K562 (cell line): ENCODE measurements at regions not wholly inside any gene's neighbourhood (a gene's known extent, or its start where the extent isn't known, plus 50 kb on each side); places are given as distances from the start of the nearest gene placed in this dataset.
A peak's percentile ranks its signal among the peaks of the same experiment; 100 is the strongest.

Experiments
- CEBPG ChIP-seq, 3 experiments: fragments of 200-800 bp in 1 of 3; sonication (Bioruptor generic) in 1 of 3; sonication (generic) in 1 of 3; formaldehyde crosslinking in 1 of 3; IDR thresholded peaks in 2 of 3; conservative IDR thresholded peaks in 1 of 3; 2 replicates each; pipeline versions ENCODE4 v1.6.1 to v1.8.0; 2016 to 2022; ENCODE audit warnings: missing compliant biosample characterization in 2 of 3, missing genetic modification characterization in 2 of 3, mild to moderate bottlenecking in 1 of 3, missing genetic modification reagents in 1 of 3
- CREBBP ChIP-seq: IDR thresholded peaks from one replicate; pipeline ENCODE4 v1.6.1; 2012; ENCODE audit warnings: low read depth, mild to moderate bottlenecking, control low read depth, inconsistent platforms, low read length
- MAFG ChIP-seq: fragments of 450-650 bp; conservative IDR thresholded peaks from 2 replicates; pipeline ENCODE4 v1.6.1; 2016; ENCODE audit warnings: missing genetic modification characterization, missing compliant biosample characterization
- MIER1 ChIP-seq: fragments of 450-650 bp; IDR thresholded peaks from 2 replicates; pipeline ENCODE4 v1.6.1; 2016; ENCODE audit warnings: antibody characterized with exemption, mild to moderate bottlenecking, low read depth
- ZBTB43 ChIP-seq: sonication (generic); formaldehyde crosslinking; IDR thresholded peaks from 2 replicates; pipeline ENCODE4 v1.8.0; 2023; ENCODE audit warnings: mild to moderate bottlenecking, missing genetic modification reagents
- ZNF253 ChIP-seq: fragments of 250-450 bp; sonication (Bioruptor Pico); conservative IDR thresholded peaks from 2 replicates; pipeline ENCODE4 v1.6.1; 2021; ENCODE audit warnings: mild to moderate bottlenecking
- ZNF354B ChIP-seq: fragments of 250-450 bp; sonication (Bioruptor Pico); IDR thresholded peaks from 2 replicates; pipeline ENCODE4 v1.4.0; 2020
- ZNF57 ChIP-seq: fragments of 450-650 bp; formaldehyde crosslinking; IDR thresholded peaks from 2 replicates; pipeline ENCODE4 v1.4.0; 2020; ENCODE audit warnings: mild to moderate bottlenecking, moderate library complexity

GRCh38 chr3:177357352-177358090 lies 160.2 kb upstream of the TBL1XR1 start (continued):
- TF ChIP-seq CEBPG (CRISPR knock-in tag; IDR thresholded peaks at IDR 0.05) (no peak), CEBPG (tag; conservative IDR thresholded peaks at IDR 0.05 in 1 of 2, IDR thresholded peaks at IDR 0.05 in 1 of 2) (no peak), ZNF354B (CRISPR knock-in tag) (no peak), ZNF253 (no peak), CREBBP (no peak), ZBTB43 (CRISPR knock-in tag) (no peak), MAFG (tag) (0 out of 2 replicates have a peak, but pooled peaks have one; percentile 23), ZNF57 (CRISPR knock-in tag) (no peak), MIER1 (no peak)
- TF ChIP-seq, all 486 proteins: peak for 133
